ENCODE measurements at regions not wholly inside any gene's neighbourhood (a gene's known extent, or its start where the extent isn't known, plus 50 kb on each side); places are given as distances from the start of the nearest gene placed in this dataset.

DNA sequence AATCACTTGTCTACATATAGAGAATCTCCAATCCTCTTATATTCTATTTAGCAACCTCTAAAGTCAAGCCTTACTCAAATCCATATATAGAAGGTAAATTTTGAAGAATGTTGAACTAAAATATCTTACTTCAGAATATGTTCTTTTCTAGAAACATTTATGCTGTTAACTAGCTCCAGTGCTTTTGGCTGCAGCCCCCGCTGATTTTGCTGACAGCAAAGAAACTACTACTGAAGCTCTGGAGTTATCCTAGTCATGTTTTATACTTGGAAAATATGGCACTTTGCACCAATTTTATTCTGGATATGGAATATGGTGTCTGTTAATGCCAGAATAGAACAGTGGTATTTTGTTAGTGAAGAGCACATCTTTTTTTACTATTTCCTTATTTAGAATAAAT is 212.4 kb upstream of the FSIP2 start:
- Histone ChIP-seq H3K4me3 (no peak overlapping the region), H3K4me1 (no peaks in the 10 kb centered on the region), H3K27me3 (no peaks in the 10 kb centered on the region), H3K27ac (no peak overlapping the region), H3K36me3 (no peaks in the 10 kb centered on the region), H3K9me3 (peaks cover 0 to 30% of the 10 kb centered on the region in 2 donors)
- TF ChIP-seq, protein P1, sequence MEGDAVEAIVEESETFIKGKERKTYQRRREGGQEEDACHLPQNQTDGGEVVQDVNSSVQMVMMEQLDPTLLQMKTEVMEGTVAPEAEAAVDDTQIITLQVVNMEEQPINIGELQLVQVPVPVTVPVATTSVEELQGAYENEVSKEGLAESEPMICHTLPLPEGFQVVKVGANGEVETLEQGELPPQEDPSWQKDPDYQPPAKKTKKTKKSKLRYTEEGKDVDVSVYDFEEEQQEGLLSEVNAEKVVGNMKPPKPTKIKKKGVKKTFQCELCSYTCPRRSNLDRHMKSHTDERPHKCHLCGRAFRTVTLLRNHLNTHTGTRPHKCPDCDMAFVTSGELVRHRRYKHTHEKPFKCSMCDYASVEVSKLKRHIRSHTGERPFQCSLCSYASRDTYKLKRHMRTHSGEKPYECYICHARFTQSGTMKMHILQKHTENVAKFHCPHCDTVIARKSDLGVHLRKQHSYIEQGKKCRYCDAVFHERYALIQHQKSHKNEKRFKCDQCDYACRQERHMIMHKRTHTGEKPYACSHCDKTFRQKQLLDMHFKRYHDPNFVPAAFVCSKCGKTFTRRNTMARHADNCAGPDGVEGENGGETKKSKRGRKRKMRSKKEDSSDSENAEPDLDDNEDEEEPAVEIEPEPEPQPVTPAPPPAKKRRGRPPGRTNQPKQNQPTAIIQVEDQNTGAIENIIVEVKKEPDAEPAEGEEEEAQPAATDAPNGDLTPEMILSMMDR (IDR thresholded peaks at IDR 0.05), result no peak
- intact Hi-C loops (cut with DNase I), result no loop called here
- ATAC-seq (no peak), DNase-seq (no peak)

DNA sequence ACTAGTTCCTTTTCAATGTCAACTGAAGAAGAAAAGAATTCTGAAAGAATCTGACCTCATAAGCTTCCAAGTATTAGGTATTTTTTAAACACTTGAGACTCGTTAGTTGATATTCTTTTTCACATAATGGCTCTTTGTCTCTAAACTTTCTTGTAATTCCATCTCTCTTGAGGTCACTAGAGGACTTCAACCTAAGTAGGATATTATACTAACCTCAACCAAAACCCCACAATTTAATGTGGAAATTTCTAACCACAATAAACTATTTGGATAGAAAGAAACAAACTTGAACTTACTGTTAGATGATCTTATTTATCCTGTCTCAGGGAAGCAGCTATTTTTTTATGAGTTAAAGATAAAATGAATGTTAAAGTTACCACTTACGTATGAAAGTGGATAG is 206.9 kb upstream of the FSIP2 start:
- H3K4me1 ChIP-seq, result no peaks in the 10 kb centered on the region
- intact Hi-C loops (cut with DNase I), result no loop called here
- TF ChIP-seq, protein P1 (IDR thresholded peaks at IDR 0.05), result no peak
- H3K36me3 ChIP-seq, result no peaks in the 10 kb centered on the region
- H3K9me3 ChIP-seq, result peaks cover 0 to 15% of the 10 kb centered on the region in 2 donors
- no peak overlapping the region for H3K4me3 ChIP-seq
- no peaks in the 10 kb centered on the region for H3K27me3 ChIP-seq
- H3K27ac ChIP-seq, result no peak overlapping the region
- ATAC-seq (no peak), DNase-seq (no peak)

DNA sequence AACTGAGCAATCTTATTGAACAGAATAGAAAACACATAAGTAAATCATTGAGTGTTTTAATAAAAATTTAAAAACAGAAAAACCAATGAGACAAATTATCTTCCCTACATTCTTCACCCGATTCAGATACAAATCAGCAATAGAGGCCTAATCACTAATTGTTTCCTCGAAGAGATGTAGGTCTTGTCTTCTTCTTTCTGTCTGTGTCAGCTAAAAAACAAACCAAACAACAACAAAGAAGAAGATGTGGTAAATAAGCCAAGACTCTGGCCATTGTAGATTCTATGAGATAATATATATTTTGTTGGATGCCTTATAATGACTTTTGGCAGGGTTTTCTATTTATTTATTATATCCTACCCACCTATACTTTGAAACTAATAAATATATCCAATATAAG is 200.9 kb upstream of the FSIP2 start:
- TF ChIP-seq, protein P1 (IDR thresholded peaks at IDR 0.05), result no peak
- Histone ChIP-seq H3K27me3 (no peaks in the 10 kb centered on the region), H3K4me1 (no peaks in the 10 kb centered on the region), H3K27ac (no peak overlapping the region), H3K36me3 (no peaks in the 10 kb centered on the region), H3K4me3 (no peak overlapping the region), H3K9me3 (no peaks in the 10 kb centered on the region)
- intact Hi-C loops (cut with DNase I), result no loop called here
- no peak for DNase-seq
- no peak for ATAC-seq

DNA sequence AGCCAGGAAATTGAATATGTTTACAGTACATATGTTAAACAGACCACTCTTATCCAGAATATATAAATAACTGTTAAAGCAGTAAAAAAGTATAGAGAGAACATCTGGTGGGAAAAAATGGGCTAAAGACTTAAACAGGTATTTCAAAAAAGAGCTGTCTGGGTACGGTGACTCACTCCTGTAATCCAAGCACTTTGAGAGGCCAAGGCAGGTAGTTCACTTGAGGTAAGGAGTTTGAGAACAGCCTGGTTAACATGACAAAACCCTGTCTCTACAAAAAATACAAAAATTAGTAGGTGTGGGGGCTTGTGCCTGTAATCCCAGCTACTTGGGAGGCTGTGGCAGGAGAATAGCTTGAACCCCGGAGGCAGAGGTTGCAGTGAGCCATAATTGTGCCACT is 171.4 kb upstream of the FSIP2 start:
- no peak overlapping the region for H3K4me3 ChIP-seq
- no peaks in the 10 kb centered on the region for H3K27me3 ChIP-seq
- DNase-seq (no peak), ATAC-seq (no peak)
- TF ChIP-seq, protein P1 (IDR thresholded peaks at IDR 0.05), result no peak
- H3K27ac ChIP-seq, result no peak overlapping the region
- peaks cover 0 to 18% of the 10 kb centered on the region in 2 donors for H3K9me3 ChIP-seq
- intact Hi-C loops (cut with DNase I), result no loop called here
- no peaks in the 10 kb centered on the region for H3K36me3 ChIP-seq
- H3K4me1 ChIP-seq, result no peaks in the 10 kb centered on the region

DNA sequence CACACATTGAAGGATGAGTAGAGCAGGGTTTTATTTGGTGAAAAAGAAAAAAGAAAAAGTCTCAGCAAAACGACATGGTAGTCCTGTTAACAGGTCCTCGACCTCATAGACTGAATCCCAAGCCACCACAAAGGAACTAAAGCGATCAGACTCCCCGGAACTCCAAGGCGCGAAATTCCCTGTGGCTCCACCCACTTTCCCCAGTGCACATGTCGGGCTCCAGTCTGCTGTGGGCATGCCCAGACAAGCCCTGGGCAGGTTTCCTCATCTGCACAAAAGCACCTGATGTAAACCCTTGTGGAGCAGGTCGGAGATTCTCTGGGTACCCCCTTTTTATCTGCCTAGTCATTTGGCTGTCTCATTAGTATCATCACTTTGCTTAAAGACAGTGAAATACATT is 170.7 kb upstream of the FSIP2 start:
- no peaks in the 10 kb centered on the region for H3K4me1 ChIP-seq
- DNase-seq, result peak in 1 of 4 donors; percentile 11
- H3K36me3 ChIP-seq, result no peaks in the 10 kb centered on the region
- no peak overlapping the region for H3K4me3 ChIP-seq
- TF ChIP-seq, protein P1 (IDR thresholded peaks at IDR 0.05), result no peak
- intact Hi-C loops (cut with DNase I), result no loop called here
- H3K9me3 ChIP-seq, result peaks cover 0 to 18% of the 10 kb centered on the region in 2 donors
- no peak for ATAC-seq
- no peak overlapping the region for H3K27ac ChIP-seq
- no peaks in the 10 kb centered on the region for H3K27me3 ChIP-seq

All from left lung (tissue), 4 donors.